CD4-positive, alpha-beta memory T cell (primary cell): ENCODE measurements at regions not wholly inside any gene's neighbourhood (a gene's known extent, or its start where the extent isn't known, plus 50 kb on each side); places are given as distances from the start of the nearest gene placed in this dataset.

ENCODE experiments used
- CTCF ChIA-PET: fragments of 350-600 bp; sonication (Branson Sonifier 250); formaldehyde crosslinking; loops from one replicate; lab custom pipeline; 2021; ENCODE audit warnings: inconsistent platforms; ENCODE audit not compliant: partially characterized antibody; lab: Charles Lee
- POLR2A ChIA-PET: fragments of 350-600 bp; sonication (Branson Sonifier 250); formaldehyde crosslinking; loops from one replicate; lab custom pipeline; 2021; ENCODE audit not compliant: partially characterized antibody; lab: Charles Lee
- DNase-seq, 5 donors: peaks; one replicate each; pipeline versions ENCODE4 v3.0.0 to v3.0.0-alpha.2; 2020 to 2022; ENCODE audit warnings: mixed read lengths in 1 of 5
- H3K27ac ChIP-seq: one replicate; pipeline ENCODE4 v1.7.0; 2013; ENCODE audit warnings: low read depth, low read length
- H3K27me3 ChIP-seq: 2 replicates; pipeline ENCODE4 v1.7.0; 2013; ENCODE audit warnings: mild to moderate bottlenecking, low read length, moderate library complexity; ENCODE audit not compliant: insufficient read depth
- H3K36me3 ChIP-seq: 2 replicates; pipeline ENCODE4 v1.7.0; 2013; ENCODE audit warnings: mild to moderate bottlenecking, low read length, moderate library complexity; ENCODE audit not compliant: insufficient read depth
- H3K4me1 ChIP-seq: 2 replicates; pipeline ENCODE4 v1.7.0; 2013; ENCODE audit warnings: mild to moderate bottlenecking, low read length, moderate library complexity; ENCODE audit not compliant: insufficient read depth
- H3K4me3 ChIP-seq, 2 donors: one replicate each; pipeline ENCODE4 v1.7.0; 2013; ENCODE audit warnings: low read length in 2 of 2, mild to moderate bottlenecking in 1 of 2
- H3K9me3 ChIP-seq, 2 donors: one replicate each; pipeline ENCODE4 v1.7.0; 2013; ENCODE audit warnings: low read length in 2 of 2, control low read depth in 1 of 2; ENCODE audit not compliant: control insufficient read depth in 1 of 2
- H3K27ac Mint-ChIP-seq, 7 donors: one replicate each; pipeline ENCODE4 v1.8.0; 2020 to 2021; ENCODE audit warnings: mixed read lengths in 7 of 7, mild to moderate bottlenecking in 6 of 7, inconsistent platforms in 3 of 7, moderate library complexity in 3 of 7
- H3K27me3 Mint-ChIP-seq, 2 donors: one replicate each; pipeline ENCODE4 v1.8.0; 2020 to 2021; ENCODE audit warnings: mixed read lengths in 2 of 2
- H3K36me3 Mint-ChIP-seq, 2 donors: one replicate each; pipeline ENCODE4 v1.8.0; 2020 to 2021; ENCODE audit warnings: mixed read lengths in 2 of 2, inconsistent platforms in 1 of 2, mild to moderate bottlenecking in 1 of 2
- H3K4me1 Mint-ChIP-seq, 4 donors: one replicate each; pipeline ENCODE4 v1.8.0; 2020 to 2021; ENCODE audit warnings: mixed read lengths in 4 of 4, mild to moderate bottlenecking in 1 of 4
- H3K4me3 Mint-ChIP-seq, 8 donors: one replicate each; pipeline ENCODE4 v1.8.0; 2020 to 2021; ENCODE audit warnings: mixed read lengths in 8 of 8, mild to moderate bottlenecking in 7 of 8, moderate library complexity in 6 of 8, inconsistent platforms in 3 of 8
- H3K9me3 Mint-ChIP-seq, 8 donors: one replicate each; pipeline ENCODE4 v1.8.0; 2020 to 2021; ENCODE audit warnings: mixed read lengths in 8 of 8, mild to moderate bottlenecking in 5 of 8, inconsistent platforms in 3 of 8, moderate library complexity in 1 of 8
- intact Hi-C: fragments of 100-400 bp; cut with micrococcal nuclease; formaldehyde crosslinking; loops from one replicate; pipeline ENCODE4 v1.15.1; 2023

DNA sequence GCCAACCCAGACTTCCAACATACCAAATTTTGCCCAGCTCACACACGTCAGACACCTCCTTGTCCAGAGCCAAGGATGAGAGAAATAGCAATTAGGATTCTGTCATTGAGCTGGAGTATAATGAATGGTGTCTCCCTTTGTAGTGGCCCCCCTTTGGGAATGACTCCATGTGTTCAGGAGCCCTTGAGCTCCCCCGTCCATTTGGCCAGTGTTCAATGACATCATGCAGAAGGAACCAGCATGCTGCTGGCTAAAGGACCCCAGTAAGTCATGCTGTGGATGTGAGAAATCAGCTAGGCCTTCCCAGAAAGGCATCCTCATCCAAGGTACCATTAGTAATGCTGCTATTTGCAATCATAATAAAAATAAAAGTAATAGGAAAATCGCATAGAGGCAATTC, 158.8 kb upstream of the SRRM4 start:
- ChIA-PET CTCF (no interaction called here), POLR2A (no interaction called here)
- DNase-seq = no peak
- peaks cover 0 to 18% (median 6%) of the 10 kb centered on the region in 8 donors for H3K9me3 Mint-ChIP-seq
- H3K9me3 ChIP-seq = no peaks in the 10 kb centered on the region
- H3K27me3 ChIP-seq = no peaks in the 10 kb centered on the region
- H3K4me3 Mint-ChIP-seq = no peak overlapping the region
- no peak overlapping the region for H3K27ac Mint-ChIP-seq
- H3K4me1 Mint-ChIP-seq = no peaks in the 10 kb centered on the region
- intact Hi-C loops = no loop called here
- H3K4me1 ChIP-seq = no peaks in the 10 kb centered on the region
- no peak overlapping the region for H3K27ac ChIP-seq
- no peak overlapping the region for H3K4me3 ChIP-seq
- no peaks in the 10 kb centered on the region for H3K36me3 ChIP-seq
- H3K27me3 Mint-ChIP-seq = no peaks in the 10 kb centered on the region
- no peaks in the 10 kb centered on the region for H3K36me3 Mint-ChIP-seq

DNA sequence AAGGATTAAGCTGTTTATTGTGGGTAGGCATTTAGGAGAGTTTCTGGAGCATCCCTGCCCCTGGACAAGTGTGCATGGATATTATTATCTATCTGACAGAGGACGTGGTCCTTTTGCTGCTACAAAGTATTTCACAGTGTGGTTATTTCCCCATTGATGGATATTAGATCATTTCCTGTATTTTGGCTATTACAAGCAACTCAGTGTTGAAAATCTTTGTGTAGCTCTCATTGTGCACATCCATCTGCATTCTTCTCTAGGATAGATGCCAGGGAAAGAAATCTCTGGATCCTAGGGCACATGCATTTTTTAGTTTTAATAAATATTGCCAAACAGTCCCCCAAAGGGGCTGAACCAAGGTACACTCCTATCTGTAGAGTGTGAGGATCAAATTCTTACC, 154.3 kb upstream of the SRRM4 start:
- Histone ChIP-seq H3K4me3 (no peak overlapping the region), H3K27ac (no peak overlapping the region), H3K4me1 (no peaks in the 10 kb centered on the region), H3K36me3 (no peaks in the 10 kb centered on the region), H3K9me3 (no peaks in the 10 kb centered on the region), H3K27me3 (no peaks in the 10 kb centered on the region)
- Mint-ChIP-seq H3K9me3 (peaks cover 2 to 20% (median 6%) of the 10 kb centered on the region in 8 donors), H3K27ac (no peak overlapping the region), H3K4me3 (no peak overlapping the region), H3K36me3 (no peaks in the 10 kb centered on the region), H3K27me3 (no peaks in the 10 kb centered on the region), H3K4me1 (no peaks in the 10 kb centered on the region)
- intact Hi-C loops = no loop called here
- CTCF ChIA-PET = no interaction called here
- POLR2A ChIA-PET = no interaction called here
- no peak for DNase-seq

DNA sequence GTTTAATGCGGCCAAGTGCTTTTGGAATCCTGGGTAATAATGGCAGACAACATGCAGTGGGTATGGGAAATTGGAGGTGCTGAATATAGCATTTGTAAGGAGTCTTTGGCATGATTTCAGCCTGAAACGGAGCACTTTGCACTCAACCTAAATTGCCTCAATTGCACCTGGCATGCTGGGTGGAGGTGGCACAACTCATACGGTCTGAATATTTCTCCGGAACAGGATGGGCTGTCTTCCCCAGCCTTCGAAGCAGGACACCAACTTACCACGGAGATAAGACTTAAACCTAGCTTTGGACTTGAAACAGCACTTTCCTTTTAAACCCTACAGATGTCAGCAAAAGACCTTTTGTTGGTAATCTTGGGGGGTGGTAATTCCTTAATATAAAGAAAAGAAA, 153.7 kb upstream of the SRRM4 start:
- Histone ChIP-seq H3K4me3 (no peak overlapping the region), H3K27ac (no peak overlapping the region), H3K9me3 (no peaks in the 10 kb centered on the region), H3K27me3 (no peaks in the 10 kb centered on the region), H3K4me1 (no peaks in the 10 kb centered on the region), H3K36me3 (no peaks in the 10 kb centered on the region)
- intact Hi-C loops = no loop called here
- ChIA-PET CTCF (no interaction called here), POLR2A (no interaction called here)
- H3K4me1 Mint-ChIP-seq = no peaks in the 10 kb centered on the region
- peaks cover 2 to 18% (median 6%) of the 10 kb centered on the region in 8 donors for H3K9me3 Mint-ChIP-seq
- no peaks in the 10 kb centered on the region for H3K27me3 Mint-ChIP-seq
- H3K4me3 Mint-ChIP-seq = no peak overlapping the region
- DNase-seq = no peak
- no peaks in the 10 kb centered on the region for H3K36me3 Mint-ChIP-seq
- no peak overlapping the region for H3K27ac Mint-ChIP-seq

DNA sequence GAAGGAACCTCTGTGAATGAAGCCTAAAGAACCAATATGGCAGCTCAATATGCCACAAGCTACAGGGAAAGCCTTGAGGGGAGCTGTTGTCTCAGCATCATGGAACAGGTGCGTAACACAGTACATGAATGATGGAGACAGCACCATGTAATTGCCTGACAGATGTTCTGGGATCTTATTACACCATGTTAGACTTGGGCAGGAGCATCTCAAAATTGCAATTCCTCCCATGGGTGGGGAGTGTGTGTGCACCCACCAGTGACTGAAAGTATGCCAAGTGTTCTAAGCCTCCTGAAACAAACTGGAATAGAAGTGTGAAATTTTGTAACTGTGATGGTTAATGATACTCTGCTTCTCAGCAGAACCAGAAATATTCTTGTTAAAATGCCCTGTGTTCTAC, 151.0 kb upstream of the SRRM4 start:
- H3K36me3 Mint-ChIP-seq = no peaks in the 10 kb centered on the region
- Histone ChIP-seq H3K4me3 (no peak overlapping the region), H3K27me3 (no peaks in the 10 kb centered on the region), H3K27ac (no peak overlapping the region), H3K4me1 (no peaks in the 10 kb centered on the region), H3K9me3 (no peaks in the 10 kb centered on the region), H3K36me3 (no peaks in the 10 kb centered on the region)
- H3K27me3 Mint-ChIP-seq = peaks cover 0 to 2% of the 10 kb centered on the region in 2 donors
- no peak for DNase-seq
- H3K9me3 Mint-ChIP-seq = peaks cover 2 to 18% (median 7%) of the 10 kb centered on the region in 8 donors
- H3K4me3 Mint-ChIP-seq = no peak overlapping the region
- ChIA-PET CTCF (no interaction called here), POLR2A (no interaction called here)
- H3K4me1 Mint-ChIP-seq = no peaks in the 10 kb centered on the region
- intact Hi-C loops = no loop called here
- no peak overlapping the region for H3K27ac Mint-ChIP-seq

DNA sequence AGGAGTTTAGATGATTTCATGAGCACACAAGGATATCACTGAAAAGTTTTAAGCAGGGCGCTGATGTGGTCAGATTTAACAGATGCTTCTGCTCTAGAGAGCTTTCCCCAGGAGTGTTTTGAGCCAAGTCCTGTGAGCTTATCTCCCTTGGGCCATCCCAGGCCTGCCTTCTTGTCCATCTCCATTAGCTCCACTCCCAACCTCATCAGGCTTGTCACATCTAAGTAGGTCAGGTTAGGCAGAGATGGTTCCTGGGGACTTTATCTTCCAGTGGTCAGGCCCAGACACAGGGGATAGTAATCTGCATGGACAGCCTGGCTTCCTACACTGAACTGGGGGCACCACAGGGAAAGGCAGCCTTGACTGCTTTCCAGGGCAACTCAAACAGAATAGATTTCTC, 145.4 kb upstream of the SRRM4 start:
- ChIA-PET POLR2A (no interaction called here), CTCF (no interaction called here)
- Histone ChIP-seq H3K9me3 (no peaks in the 10 kb centered on the region), H3K27me3 (no peaks in the 10 kb centered on the region), H3K36me3 (no peaks in the 10 kb centered on the region), H3K4me1 (no peaks in the 10 kb centered on the region), H3K4me3 (no peak overlapping the region), H3K27ac (no peak overlapping the region)
- no peak overlapping the region for H3K27ac Mint-ChIP-seq
- H3K4me3 Mint-ChIP-seq = no peak overlapping the region
- H3K27me3 Mint-ChIP-seq = peaks cover 0 to 2% of the 10 kb centered on the region in 2 donors
- intact Hi-C loops = no loop called here
- peaks cover 0 to 11% (median 2%) of the 10 kb centered on the region in 8 donors for H3K9me3 Mint-ChIP-seq
- no peaks in the 10 kb centered on the region for H3K4me1 Mint-ChIP-seq
- no peaks in the 10 kb centered on the region for H3K36me3 Mint-ChIP-seq
- no peak for DNase-seq

DNA sequence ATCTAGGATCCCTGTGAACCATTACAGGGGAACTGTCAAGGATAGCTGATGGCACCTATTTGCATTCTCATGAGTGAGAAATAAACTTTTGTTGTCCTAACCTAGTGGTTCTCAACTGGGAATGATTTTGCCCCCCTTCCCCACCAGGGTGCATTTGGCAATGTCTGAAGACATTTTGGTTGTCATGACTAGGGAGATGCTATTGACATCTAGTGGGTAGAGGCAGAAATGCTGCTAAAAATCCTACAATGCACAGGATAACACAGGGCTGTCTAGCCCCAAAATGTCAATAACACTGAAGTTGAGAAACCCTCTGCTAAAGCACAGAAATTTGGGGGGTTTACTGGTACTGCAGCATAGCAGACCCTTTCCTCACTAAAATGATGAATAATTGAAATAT, 140.9 kb upstream of the SRRM4 start:
- POLR2A ChIA-PET = no interaction called here
- no peak for DNase-seq
- Mint-ChIP-seq H3K27ac (no peak overlapping the region), H3K4me1 (no peaks in the 10 kb centered on the region), H3K36me3 (no peaks in the 10 kb centered on the region), H3K4me3 (no peak overlapping the region), H3K27me3 (no peaks in the 10 kb centered on the region), H3K9me3 (peaks cover 0 to 8% (median 0%) of the 10 kb centered on the region in 8 donors)
- Histone ChIP-seq H3K36me3 (no peaks in the 10 kb centered on the region), H3K4me3 (no peak overlapping the region), H3K27me3 (no peaks in the 10 kb centered on the region), H3K9me3 (no peaks in the 10 kb centered on the region), H3K4me1 (no peaks in the 10 kb centered on the region), H3K27ac (no peak overlapping the region)
- intact Hi-C loops = no loop called here
- CTCF ChIA-PET = no interaction called here

DNA sequence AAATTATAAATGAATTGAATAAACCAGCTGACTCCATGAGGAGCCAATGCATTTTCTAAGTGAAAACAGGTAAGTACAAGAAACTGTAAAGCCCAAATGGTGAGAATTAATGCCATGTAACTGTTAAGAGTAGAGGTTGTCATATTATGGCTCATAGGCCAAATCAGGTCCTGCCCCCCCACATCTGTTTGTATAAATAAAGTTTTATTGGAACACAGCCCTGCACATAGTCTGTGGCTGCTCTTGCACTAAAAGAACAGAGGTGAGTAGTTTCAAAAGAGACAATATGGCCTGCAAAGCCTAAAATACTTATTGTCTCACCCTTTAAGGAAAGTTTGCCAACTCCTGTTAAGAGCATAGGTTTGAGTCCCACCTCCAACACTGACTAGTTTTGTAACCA, 140.5 kb upstream of the SRRM4 start:
- ChIA-PET CTCF (no interaction called here), POLR2A (no interaction called here)
- Mint-ChIP-seq H3K27me3 (no peaks in the 10 kb centered on the region), H3K27ac (no peak overlapping the region), H3K4me1 (no peaks in the 10 kb centered on the region), H3K4me3 (no peak overlapping the region), H3K36me3 (no peaks in the 10 kb centered on the region), H3K9me3 (peaks cover 0 to 7% (median 0%) of the 10 kb centered on the region in 8 donors)
- Histone ChIP-seq H3K4me3 (no peak overlapping the region), H3K27me3 (no peaks in the 10 kb centered on the region), H3K9me3 (no peaks in the 10 kb centered on the region), H3K4me1 (no peaks in the 10 kb centered on the region), H3K27ac (no peak overlapping the region), H3K36me3 (no peaks in the 10 kb centered on the region)
- intact Hi-C loops = no loop called here
- no peak for DNase-seq

DNA sequence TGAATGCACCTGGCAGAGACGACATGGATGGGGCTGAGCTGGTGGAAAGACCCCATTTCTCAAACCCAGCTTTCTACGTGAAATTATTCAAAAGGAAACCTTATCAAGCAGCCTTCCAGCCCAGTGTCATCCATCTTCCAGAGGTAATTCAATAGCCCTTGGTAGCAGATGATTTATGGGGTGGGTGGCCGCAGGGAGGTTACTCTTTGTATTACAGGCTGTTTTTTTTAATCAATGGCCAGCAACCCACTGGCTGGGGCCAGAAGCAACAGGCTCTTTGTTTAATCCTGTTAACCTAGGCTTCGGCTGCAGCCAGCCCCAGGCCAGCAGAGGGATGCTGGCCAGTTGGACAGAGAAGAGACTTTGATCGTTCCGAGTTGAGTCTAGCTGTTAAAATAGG, 139.8 kb upstream of the SRRM4 start:
- intact Hi-C loops = no loop called here
- POLR2A ChIA-PET = no interaction called here
- Histone ChIP-seq H3K4me1 (no peaks in the 10 kb centered on the region), H3K27ac (no peak overlapping the region), H3K9me3 (no peaks in the 10 kb centered on the region), H3K4me3 (no peak overlapping the region), H3K36me3 (no peaks in the 10 kb centered on the region), H3K27me3 (no peaks in the 10 kb centered on the region)
- Mint-ChIP-seq H3K27me3 (no peaks in the 10 kb centered on the region), H3K4me1 (no peaks in the 10 kb centered on the region), H3K27ac (no peak overlapping the region), H3K9me3 (peaks cover 0 to 7% (median 0%) of the 10 kb centered on the region in 8 donors), H3K4me3 (no peak overlapping the region), H3K36me3 (no peaks in the 10 kb centered on the region)
- CTCF ChIA-PET = no interaction called here
- DNase-seq = no peak
